ENCODE measurements at regions not wholly inside any gene's neighbourhood (a gene's known extent, or its start where the extent isn't known, plus 50 kb on each side); places are given as distances from the start of the nearest gene placed in this dataset.

DNA sequence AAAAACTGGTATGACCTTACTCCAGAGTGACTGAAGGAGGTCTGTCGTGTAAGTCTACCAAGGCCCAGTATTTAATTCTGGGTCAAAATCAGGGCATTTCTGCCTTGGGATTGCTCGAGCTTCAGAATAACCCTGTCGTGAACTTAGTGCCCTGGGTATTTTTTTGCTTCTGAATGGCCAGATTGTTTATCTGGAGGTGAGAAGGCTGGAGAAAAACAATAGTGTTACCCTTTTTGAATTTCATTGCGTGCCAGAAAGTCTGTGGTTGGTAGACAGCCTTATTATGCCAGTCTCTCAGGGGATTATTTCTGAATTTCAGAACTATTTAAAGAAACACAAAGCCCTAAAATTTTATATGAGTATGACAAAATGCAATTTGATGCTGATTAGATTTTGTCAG is 323.4 kb downstream of the CSNK1G3 start:
- H3K4me3 ChIP-seq (ENCODE audit: low read depth in 1 of 3, low read length in 3 of 3): no peak overlapping the region
- H3K27me3 ChIP-seq (ENCODE audit: control insufficient read depth in 4 of 4, insufficient read depth in 4 of 4, low read length in 3 of 4): no peaks in the 10 kb centered on the region
- WGBS: 66% methylated on average over 4 of the region's 4 CpGs
- TF ChIP-seq, protein P1, sequence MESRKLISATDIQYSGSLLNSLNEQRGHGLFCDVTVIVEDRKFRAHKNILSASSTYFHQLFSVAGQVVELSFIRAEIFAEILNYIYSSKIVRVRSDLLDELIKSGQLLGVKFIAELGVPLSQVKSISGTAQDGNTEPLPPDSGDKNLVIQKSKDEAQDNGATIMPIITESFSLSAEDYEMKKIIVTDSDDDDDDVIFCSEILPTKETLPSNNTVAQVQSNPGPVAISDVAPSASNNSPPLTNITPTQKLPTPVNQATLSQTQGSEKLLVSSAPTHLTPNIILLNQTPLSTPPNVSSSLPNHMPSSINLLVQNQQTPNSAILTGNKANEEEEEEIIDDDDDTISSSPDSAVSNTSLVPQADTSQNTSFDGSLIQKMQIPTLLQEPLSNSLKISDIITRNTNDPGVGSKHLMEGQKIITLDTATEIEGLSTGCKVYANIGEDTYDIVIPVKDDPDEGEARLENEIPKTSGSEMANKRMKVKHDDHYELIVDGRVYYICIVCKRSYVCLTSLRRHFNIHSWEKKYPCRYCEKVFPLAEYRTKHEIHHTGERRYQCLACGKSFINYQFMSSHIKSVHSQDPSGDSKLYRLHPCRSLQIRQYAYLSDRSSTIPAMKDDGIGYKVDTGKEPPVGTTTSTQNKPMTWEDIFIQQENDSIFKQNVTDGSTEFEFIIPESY (IDR thresholded peaks at IDR 0.05): no peak
- TF ChIP-seq GABPA (IDR thresholded peaks at IDR 0.05 in 1 of 2, conservative IDR thresholded peaks at IDR 0.05 in 1 of 2): no peak
- TF ChIP-seq, protein P2, sequence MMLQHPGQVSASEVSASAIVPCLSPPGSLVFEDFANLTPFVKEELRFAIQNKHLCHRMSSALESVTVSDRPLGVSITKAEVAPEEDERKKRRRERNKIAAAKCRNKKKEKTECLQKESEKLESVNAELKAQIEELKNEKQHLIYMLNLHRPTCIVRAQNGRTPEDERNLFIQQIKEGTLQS (IDR thresholded peaks at IDR 0.05): no peak
- TF ChIP-seq, protein P3, sequence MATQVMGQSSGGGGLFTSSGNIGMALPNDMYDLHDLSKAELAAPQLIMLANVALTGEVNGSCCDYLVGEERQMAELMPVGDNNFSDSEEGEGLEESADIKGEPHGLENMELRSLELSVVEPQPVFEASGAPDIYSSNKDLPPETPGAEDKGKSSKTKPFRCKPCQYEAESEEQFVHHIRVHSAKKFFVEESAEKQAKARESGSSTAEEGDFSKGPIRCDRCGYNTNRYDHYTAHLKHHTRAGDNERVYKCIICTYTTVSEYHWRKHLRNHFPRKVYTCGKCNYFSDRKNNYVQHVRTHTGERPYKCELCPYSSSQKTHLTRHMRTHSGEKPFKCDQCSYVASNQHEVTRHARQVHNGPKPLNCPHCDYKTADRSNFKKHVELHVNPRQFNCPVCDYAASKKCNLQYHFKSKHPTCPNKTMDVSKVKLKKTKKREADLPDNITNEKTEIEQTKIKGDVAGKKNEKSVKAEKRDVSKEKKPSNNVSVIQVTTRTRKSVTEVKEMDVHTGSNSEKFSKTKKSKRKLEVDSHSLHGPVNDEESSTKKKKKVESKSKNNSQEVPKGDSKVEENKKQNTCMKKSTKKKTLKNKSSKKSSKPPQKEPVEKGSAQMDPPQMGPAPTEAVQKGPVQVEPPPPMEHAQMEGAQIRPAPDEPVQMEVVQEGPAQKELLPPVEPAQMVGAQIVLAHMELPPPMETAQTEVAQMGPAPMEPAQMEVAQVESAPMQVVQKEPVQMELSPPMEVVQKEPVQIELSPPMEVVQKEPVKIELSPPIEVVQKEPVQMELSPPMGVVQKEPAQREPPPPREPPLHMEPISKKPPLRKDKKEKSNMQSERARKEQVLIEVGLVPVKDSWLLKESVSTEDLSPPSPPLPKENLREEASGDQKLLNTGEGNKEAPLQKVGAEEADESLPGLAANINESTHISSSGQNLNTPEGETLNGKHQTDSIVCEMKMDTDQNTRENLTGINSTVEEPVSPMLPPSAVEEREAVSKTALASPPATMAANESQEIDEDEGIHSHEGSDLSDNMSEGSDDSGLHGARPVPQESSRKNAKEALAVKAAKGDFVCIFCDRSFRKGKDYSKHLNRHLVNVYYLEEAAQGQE (IDR thresholded peaks at IDR 0.05): no peak
- no peak for TF ChIP-seq JUND (IDR thresholded peaks at IDR 0.05)
- TF ChIP-seq, protein P4, sequence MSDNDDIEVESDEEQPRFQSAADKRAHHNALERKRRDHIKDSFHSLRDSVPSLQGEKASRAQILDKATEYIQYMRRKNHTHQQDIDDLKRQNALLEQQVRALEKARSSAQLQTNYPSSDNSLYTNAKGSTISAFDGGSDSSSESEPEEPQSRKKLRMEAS (IDR thresholded peaks at IDR 0.05): no peak
- TF ChIP-seq RAD21 (IDR thresholded peaks at IDR 0.05): no peak
- TF ChIP-seq, protein P5, sequence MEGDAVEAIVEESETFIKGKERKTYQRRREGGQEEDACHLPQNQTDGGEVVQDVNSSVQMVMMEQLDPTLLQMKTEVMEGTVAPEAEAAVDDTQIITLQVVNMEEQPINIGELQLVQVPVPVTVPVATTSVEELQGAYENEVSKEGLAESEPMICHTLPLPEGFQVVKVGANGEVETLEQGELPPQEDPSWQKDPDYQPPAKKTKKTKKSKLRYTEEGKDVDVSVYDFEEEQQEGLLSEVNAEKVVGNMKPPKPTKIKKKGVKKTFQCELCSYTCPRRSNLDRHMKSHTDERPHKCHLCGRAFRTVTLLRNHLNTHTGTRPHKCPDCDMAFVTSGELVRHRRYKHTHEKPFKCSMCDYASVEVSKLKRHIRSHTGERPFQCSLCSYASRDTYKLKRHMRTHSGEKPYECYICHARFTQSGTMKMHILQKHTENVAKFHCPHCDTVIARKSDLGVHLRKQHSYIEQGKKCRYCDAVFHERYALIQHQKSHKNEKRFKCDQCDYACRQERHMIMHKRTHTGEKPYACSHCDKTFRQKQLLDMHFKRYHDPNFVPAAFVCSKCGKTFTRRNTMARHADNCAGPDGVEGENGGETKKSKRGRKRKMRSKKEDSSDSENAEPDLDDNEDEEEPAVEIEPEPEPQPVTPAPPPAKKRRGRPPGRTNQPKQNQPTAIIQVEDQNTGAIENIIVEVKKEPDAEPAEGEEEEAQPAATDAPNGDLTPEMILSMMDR (IDR thresholded peaks at IDR 0.05; ENCODE audit: low read depth, low read length, missing input control): no peak
- TF ChIP-seq RXRA (IDR thresholded peaks at IDR 0.05): no peak
- TF ChIP-seq YY1 (IDR thresholded peaks at IDR 0.05): no peak
- TF ChIP-seq FOXA2 (IDR thresholded peaks at IDR 0.05): no peak
- TF ChIP-seq EGR1 (IDR thresholded peaks at IDR 0.05; ENCODE audit: low read depth in 2 of 2): no peak
- no peak for TF ChIP-seq NR2F2 (IDR thresholded peaks at IDR 0.05)
- TF ChIP-seq TAF1 (conservative IDR thresholded peaks at IDR 0.05): no peak
- no peak for TF ChIP-seq SP1 (IDR thresholded peaks at IDR 0.05)
- no peak for TF ChIP-seq FOXA1 (IDR thresholded peaks at IDR 0.05)
- TF ChIP-seq HNF4A (conservative IDR thresholded peaks at IDR 0.05): no peak
- no peak for TF ChIP-seq HNF4G (IDR thresholded peaks at IDR 0.05)
- H3K4me1 ChIP-seq (ENCODE audit: control insufficient read depth in 4 of 4, insufficient read depth in 4 of 4, low read length in 3 of 4): no peaks in the 10 kb centered on the region
- H3K27ac ChIP-seq (ENCODE audit: low read depth in 1 of 2, low read length in 2 of 2): no peak overlapping the region
- H3K9ac ChIP-seq (ENCODE audit: low read depth in 1 of 2, low read length in 2 of 2): no peak overlapping the region
- peaks cover 0 to 4% (median 1%) of the 10 kb centered on the region in 4 donors for H3K9me3 ChIP-seq (ENCODE audit: control insufficient read depth in 4 of 4, low read length in 3 of 4)
- DNase-seq (ENCODE audit: low spot score): no peak
- H3K36me3 ChIP-seq (ENCODE audit: control insufficient read depth in 4 of 4, insufficient read depth in 3 of 4, low read depth in 1 of 4, low read length in 3 of 4): no peaks in the 10 kb centered on the region
